Rectal smooth muscle tissue (tissue), 1 donor: ENCODE measurements at regions not wholly inside any gene's neighbourhood (a gene's known extent, or its start where the extent isn't known, plus 50 kb on each side); places are given as distances from the start of the nearest gene placed in this dataset.
A peak's percentile ranks its signal among the peaks of the same experiment; 100 is the strongest.

Experiments
- H3K27ac ChIP-seq: one replicate; pipeline ENCODE4 v1.7.0; 2013; ENCODE audit warnings: low read depth, low read length, inconsistent platforms
- H3K27me3 ChIP-seq: one replicate; pipeline ENCODE4 v1.7.0; 2013; ENCODE audit warnings: low read length; ENCODE audit not compliant: control insufficient read depth, insufficient read depth
- H3K36me3 ChIP-seq: one replicate; pipeline ENCODE4 v1.7.0; 2013; ENCODE audit warnings: low read length; ENCODE audit not compliant: control insufficient read depth, insufficient read depth
- H3K4me1 ChIP-seq: one replicate; pipeline ENCODE4 v1.7.0; 2013; ENCODE audit warnings: low read length; ENCODE audit not compliant: control insufficient read depth, insufficient read depth
- H3K4me3 ChIP-seq: one replicate; pipeline ENCODE4 v1.7.0; 2013; ENCODE audit warnings: low read length
- H3K9ac ChIP-seq: one replicate; pipeline ENCODE4 v1.7.0; 2013; ENCODE audit warnings: low read length

- Histone ChIP-seq H3K4me1 (no peaks in the 10 kb centered on the region), H3K9ac (no peak overlapping the region), H3K4me3 (no peak overlapping the region), H3K27ac (no peak overlapping the region), H3K36me3 (no peaks in the 10 kb centered on the region), H3K27me3 (no peaks in the 10 kb centered on the region)
Measured at GRCh38 chr1:84759756-84760155, 69.5 kb upstream of the SSX2IP start.

GRCh38 chr1:84758968-84759491, 68.8 kb upstream of the SSX2IP start:
- Histone ChIP-seq H3K27ac (no peak overlapping the region), H3K4me1 (no peaks in the 10 kb centered on the region), H3K4me3 (peak overlapping the region; percentile 29), H3K9ac (no peak overlapping the region), H3K36me3 (no peaks in the 10 kb centered on the region), H3K27me3 (no peaks in the 10 kb centered on the region)

GRCh38 chr1:84758476-84758875, 68.2 kb upstream of the SSX2IP start:
- H3K36me3 ChIP-seq: no peaks in the 10 kb centered on the region
- H3K9ac ChIP-seq: no peak overlapping the region
- no peak overlapping the region for H3K4me3 ChIP-seq
- H3K27me3 ChIP-seq: no peaks in the 10 kb centered on the region
- no peak overlapping the region for H3K27ac ChIP-seq
- H3K4me1 ChIP-seq: no peaks in the 10 kb centered on the region

GRCh38 chr1:84757301-84757700, 67.0 kb upstream of the SSX2IP start:
- peaks cover under 1% of the 10 kb centered on the region for H3K27me3 ChIP-seq
- no peak overlapping the region for H3K4me3 ChIP-seq
- H3K36me3 ChIP-seq: no peaks in the 10 kb centered on the region

GRCh38 chr1:84756455-84757082, 66.3 kb upstream of the SSX2IP start:
- H3K27ac ChIP-seq: no peak overlapping the region
- peaks cover 2% of the 10 kb centered on the region for H3K27me3 ChIP-seq
- no peaks in the 10 kb centered on the region for H3K36me3 ChIP-seq
- no peak overlapping the region for H3K9ac ChIP-seq
- H3K4me1 ChIP-seq: no peaks in the 10 kb centered on the region
- no peak overlapping the region for H3K4me3 ChIP-seq

More at GRCh38 chr1:84757301-84757700, 67.0 kb upstream of the SSX2IP start:
- no peaks in the 10 kb centered on the region for H3K4me1 ChIP-seq
- no peak overlapping the region for H3K27ac ChIP-seq
- no peak overlapping the region for H3K9ac ChIP-seq

- Histone ChIP-seq H3K4me1 (no peaks in the 10 kb centered on the region), H3K9ac (no peak overlapping the region), H3K4me3 (no peak overlapping the region), H3K27me3 (peaks cover 2% of the 10 kb centered on the region), H3K27ac (no peak overlapping the region), H3K36me3 (no peaks in the 10 kb centered on the region)
Measured at GRCh38 chr1:84756001-84756400, 65.7 kb upstream of the SSX2IP start.

DNA sequence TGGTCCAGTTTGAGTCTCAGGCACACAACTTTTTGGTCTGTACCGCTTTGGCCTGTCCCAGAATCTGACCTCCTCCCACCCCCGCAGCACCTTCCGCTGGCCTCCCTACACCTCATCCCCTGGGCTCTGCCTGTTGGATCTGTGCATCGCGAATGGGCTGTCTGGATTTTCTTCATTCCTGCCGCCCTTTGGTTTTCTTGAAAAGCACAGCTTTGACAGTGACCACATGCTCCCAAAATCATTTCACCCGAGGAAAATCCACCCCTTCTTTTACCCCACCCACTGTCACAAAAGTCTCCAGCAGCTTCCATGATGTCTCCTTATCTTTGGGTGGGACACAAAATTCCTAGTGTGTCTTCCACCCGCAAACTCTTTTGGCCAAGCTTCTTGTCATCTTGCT, 65.0 kb upstream of the SSX2IP start:
- H3K9ac ChIP-seq: no peak overlapping the region
- H3K27me3 ChIP-seq: peaks cover 2% of the 10 kb centered on the region
- H3K36me3 ChIP-seq: no peaks in the 10 kb centered on the region
- no peak overlapping the region for H3K4me3 ChIP-seq
- H3K4me1 ChIP-seq: no peaks in the 10 kb centered on the region
- H3K27ac ChIP-seq: no peak overlapping the region

DNA sequence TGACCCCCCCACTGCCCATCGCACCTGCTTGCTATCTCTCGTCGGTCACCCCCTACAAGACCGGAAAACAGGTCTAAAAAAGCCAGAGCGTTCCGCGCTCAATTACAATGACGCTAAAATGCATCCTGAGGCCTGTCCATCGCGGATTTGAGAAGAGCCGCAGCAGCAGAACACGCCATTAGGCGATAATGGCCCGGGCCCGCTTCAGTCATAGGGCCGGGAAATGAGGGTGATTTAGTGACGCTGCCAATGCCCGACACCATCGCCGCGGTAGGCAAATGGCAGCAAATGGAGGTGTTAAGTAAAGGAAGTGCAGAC, 64.1 kb upstream of the SSX2IP start:
- H3K9ac ChIP-seq: no peak overlapping the region
- no peaks in the 10 kb centered on the region for H3K4me1 ChIP-seq
- H3K27ac ChIP-seq: no peak overlapping the region
- H3K4me3 ChIP-seq: no peak overlapping the region
- H3K36me3 ChIP-seq: no peaks in the 10 kb centered on the region
- peaks cover 2% of the 10 kb centered on the region for H3K27me3 ChIP-seq

- Histone ChIP-seq H3K9ac (no peak overlapping the region), H3K27me3 (peaks cover 2% of the 10 kb centered on the region), H3K36me3 (no peaks in the 10 kb centered on the region), H3K27ac (no peak overlapping the region), H3K4me1 (no peaks in the 10 kb centered on the region), H3K4me3 (no peak overlapping the region)
Measured at GRCh38 chr1:84753516-84754385, 63.5 kb upstream of the SSX2IP start.

DNA sequence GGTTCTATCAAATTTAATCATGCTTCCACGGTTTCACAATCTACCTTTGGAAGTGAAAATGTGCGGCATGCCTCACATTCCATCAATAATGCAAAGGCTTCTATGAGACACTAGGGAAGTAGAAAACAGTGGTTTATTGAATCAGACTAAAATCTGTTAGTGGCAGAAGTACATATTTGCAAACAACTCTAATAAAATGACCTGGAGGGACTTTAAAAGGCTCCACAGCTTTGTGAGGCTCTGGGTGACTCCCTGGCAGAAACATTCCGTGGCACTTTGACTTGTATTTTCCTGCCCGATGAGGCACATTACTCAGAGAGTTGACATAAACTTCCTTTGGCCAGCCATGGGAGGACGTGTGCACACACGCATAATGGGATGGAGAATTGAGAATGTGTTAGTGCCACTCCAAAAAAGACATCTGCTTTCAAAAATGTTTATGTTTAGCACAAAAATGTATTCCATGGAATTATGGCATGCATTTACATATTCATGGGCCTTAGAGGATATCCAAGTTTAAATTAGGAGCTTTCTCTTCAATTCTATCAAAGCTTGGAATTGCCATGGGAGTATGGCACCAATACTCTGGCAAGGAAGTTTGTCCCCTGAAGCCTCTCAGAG, 60.0 kb upstream of the SSX2IP start:
- no peak overlapping the region for H3K27ac ChIP-seq
- no peak overlapping the region for H3K4me3 ChIP-seq
- H3K4me1 ChIP-seq: no peaks in the 10 kb centered on the region
- H3K27me3 ChIP-seq: peaks cover 2% of the 10 kb centered on the region
- no peak overlapping the region for H3K9ac ChIP-seq
- H3K36me3 ChIP-seq: no peaks in the 10 kb centered on the region

- no peak overlapping the region for H3K4me3 ChIP-seq
- no peak overlapping the region for H3K9ac ChIP-seq
- H3K27ac ChIP-seq: no peak overlapping the region
- peaks cover 2% of the 10 kb centered on the region for H3K27me3 ChIP-seq
- no peaks in the 10 kb centered on the region for H3K36me3 ChIP-seq
- H3K4me1 ChIP-seq: no peaks in the 10 kb centered on the region
Measured at GRCh38 chr1:84749427-84749826, 59.2 kb upstream of the SSX2IP start.

DNA sequence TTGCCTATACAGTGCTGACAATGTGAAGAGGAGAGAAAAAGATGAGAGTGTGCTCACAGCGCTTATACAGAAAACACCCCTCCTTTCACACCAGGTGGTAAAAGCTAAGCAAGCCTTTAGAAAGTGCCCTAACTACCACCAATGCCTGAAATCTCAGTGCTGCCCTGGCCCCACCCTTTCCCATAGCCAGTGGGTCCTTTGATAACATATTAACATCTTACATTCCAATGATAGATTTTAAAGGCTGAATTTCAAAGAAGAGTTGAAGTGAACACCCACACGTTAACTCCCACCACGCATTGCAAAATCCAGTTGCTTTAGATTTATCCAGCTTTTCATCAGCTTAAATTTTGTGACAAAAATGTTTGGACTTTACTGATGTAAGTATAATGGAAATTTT, 58.1 kb upstream of the SSX2IP start:
- Histone ChIP-seq H3K4me3 (no peak overlapping the region), H3K27me3 (peaks cover 2% of the 10 kb centered on the region), H3K9ac (no peak overlapping the region), H3K27ac (no peak overlapping the region), H3K36me3 (no peaks in the 10 kb centered on the region), H3K4me1 (no peaks in the 10 kb centered on the region)
